ENCODE measurements at regions not wholly inside any gene's neighbourhood (a gene's known extent, or its start where the extent isn't known, plus 50 kb on each side); places are given as distances from the start of the nearest gene placed in this dataset.

DNA sequence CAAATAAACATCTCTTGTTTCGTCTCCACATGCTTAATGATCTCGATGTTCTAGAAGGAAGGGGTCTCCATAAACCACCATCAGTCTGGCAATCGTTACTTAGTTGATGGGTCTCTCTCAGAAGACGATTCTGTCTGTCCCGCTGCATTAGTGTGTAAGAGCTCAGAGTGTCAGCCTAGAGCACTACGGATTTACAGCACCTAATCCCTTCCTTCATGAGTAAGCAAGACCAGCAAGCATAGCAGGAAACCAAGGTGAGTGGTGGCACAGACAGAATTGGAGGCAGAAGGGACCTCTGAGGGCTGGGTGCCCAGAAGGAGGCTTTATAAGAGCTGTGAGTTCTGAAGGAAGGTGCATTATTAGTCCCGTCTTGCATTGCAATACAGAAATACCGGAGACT, 440.1 kb downstream of the RBFOX1 start:
- H3K9me3 ChIP-seq (ENCODE audit: control insufficient read depth in 1 of 2, insufficient read depth in 1 of 2, low read depth in 1 of 2, low read length in 2 of 2), result peaks cover 0 to 17% of the 10 kb centered on the region in 2 experiments; a peak in 2 of 4 replicates
- RAD21 ChIA-PET (ENCODE audit: low non-redundant PET in 1 of 2, low total read pairs in 2 of 2, uncharacterized antibody in 2 of 2, unreplicated experiment in 2 of 2), result no interaction called here
- H3K36me3 ChIP-seq (ENCODE audit: control insufficient read depth in 1 of 2, insufficient read depth in 2 of 2, low read length in 2 of 2), result no peaks in the 10 kb centered on the region
- intact Hi-C loops (cut with micrococcal nuclease), result no loop called here
- H2AFZ ChIP-seq (ENCODE audit: low read depth, low read length, poor library complexity, severe bottlenecking), result no peak overlapping the region
- no peaks in the 10 kb centered on the region for H3K27me3 ChIP-seq (ENCODE audit: insufficient read depth, low read length)
- BruUV-seq (replicated peaks), result no TSS peak
- H3K4me3 ChIP-seq (replicated peaks in 1 of 2; ENCODE audit: low read depth in 1 of 2, low read length in 2 of 2), result no peak overlapping the region
- H4K20me1 ChIP-seq (ENCODE audit: insufficient read depth), result no peaks in the 10 kb centered on the region
- TF ChIP-seq YY1 (IDR thresholded peaks at IDR 0.05; ENCODE audit: extremely low read depth, insufficient replicate concordance, low read depth, low read length) (no peak), SP1 (IDR thresholded peaks at IDR 0.05; ENCODE audit: low read depth) (no peak), EZH2 (IDR thresholded peaks at IDR 0.05) (no peak), POLR2AphosphoS5 (IDR thresholded peaks at IDR 0.05; ENCODE audit: low read depth, low read length) (no peak), ZNF274 (IDR thresholded peaks at IDR 0.05; ENCODE audit: low read depth, low read length) (no peak), ZFX (IDR thresholded peaks at IDR 0.05) (no peak), ELF1 (IDR thresholded peaks at IDR 0.05; ENCODE audit: borderline replicate concordance, low read depth) (no peak), POLR2A (IDR thresholded peaks at IDR 0.05; ENCODE audit: borderline replicate concordance, extremely low read depth, insufficient read depth, insufficient read length) (no peak), RAD21 (IDR thresholded peaks at IDR 0.05; ENCODE audit: low read depth) (no peak), EGR1 (IDR thresholded peaks at IDR 0.05; ENCODE audit: low read depth) (no peak), EZH2phosphoT487 (IDR thresholded peaks at IDR 0.05; ENCODE audit: borderline replicate concordance) (no peak), SRF (IDR thresholded peaks at IDR 0.05; ENCODE audit: low read depth) (no peak)
- TF ChIP-seq, protein P1, sequence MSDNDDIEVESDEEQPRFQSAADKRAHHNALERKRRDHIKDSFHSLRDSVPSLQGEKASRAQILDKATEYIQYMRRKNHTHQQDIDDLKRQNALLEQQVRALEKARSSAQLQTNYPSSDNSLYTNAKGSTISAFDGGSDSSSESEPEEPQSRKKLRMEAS (IDR thresholded peaks at IDR 0.05), result no peak
- TF ChIP-seq, protein P2, sequence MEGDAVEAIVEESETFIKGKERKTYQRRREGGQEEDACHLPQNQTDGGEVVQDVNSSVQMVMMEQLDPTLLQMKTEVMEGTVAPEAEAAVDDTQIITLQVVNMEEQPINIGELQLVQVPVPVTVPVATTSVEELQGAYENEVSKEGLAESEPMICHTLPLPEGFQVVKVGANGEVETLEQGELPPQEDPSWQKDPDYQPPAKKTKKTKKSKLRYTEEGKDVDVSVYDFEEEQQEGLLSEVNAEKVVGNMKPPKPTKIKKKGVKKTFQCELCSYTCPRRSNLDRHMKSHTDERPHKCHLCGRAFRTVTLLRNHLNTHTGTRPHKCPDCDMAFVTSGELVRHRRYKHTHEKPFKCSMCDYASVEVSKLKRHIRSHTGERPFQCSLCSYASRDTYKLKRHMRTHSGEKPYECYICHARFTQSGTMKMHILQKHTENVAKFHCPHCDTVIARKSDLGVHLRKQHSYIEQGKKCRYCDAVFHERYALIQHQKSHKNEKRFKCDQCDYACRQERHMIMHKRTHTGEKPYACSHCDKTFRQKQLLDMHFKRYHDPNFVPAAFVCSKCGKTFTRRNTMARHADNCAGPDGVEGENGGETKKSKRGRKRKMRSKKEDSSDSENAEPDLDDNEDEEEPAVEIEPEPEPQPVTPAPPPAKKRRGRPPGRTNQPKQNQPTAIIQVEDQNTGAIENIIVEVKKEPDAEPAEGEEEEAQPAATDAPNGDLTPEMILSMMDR (IDR thresholded peaks at IDR 0.05 in 2 of 3, conservative IDR thresholded peaks at IDR 0.05 in 1 of 3; ENCODE audit: borderline replicate concordance in 1 of 3, insufficient read depth in 1 of 3, low read depth in 2 of 3, low read length in 2 of 3), result no peak
- TF ChIP-seq, protein P3, sequence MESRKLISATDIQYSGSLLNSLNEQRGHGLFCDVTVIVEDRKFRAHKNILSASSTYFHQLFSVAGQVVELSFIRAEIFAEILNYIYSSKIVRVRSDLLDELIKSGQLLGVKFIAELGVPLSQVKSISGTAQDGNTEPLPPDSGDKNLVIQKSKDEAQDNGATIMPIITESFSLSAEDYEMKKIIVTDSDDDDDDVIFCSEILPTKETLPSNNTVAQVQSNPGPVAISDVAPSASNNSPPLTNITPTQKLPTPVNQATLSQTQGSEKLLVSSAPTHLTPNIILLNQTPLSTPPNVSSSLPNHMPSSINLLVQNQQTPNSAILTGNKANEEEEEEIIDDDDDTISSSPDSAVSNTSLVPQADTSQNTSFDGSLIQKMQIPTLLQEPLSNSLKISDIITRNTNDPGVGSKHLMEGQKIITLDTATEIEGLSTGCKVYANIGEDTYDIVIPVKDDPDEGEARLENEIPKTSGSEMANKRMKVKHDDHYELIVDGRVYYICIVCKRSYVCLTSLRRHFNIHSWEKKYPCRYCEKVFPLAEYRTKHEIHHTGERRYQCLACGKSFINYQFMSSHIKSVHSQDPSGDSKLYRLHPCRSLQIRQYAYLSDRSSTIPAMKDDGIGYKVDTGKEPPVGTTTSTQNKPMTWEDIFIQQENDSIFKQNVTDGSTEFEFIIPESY (IDR thresholded peaks at IDR 0.05; ENCODE audit: extremely low read depth, insufficient replicate concordance, low read length), result no peak
- TF ChIP-seq, protein P4, sequence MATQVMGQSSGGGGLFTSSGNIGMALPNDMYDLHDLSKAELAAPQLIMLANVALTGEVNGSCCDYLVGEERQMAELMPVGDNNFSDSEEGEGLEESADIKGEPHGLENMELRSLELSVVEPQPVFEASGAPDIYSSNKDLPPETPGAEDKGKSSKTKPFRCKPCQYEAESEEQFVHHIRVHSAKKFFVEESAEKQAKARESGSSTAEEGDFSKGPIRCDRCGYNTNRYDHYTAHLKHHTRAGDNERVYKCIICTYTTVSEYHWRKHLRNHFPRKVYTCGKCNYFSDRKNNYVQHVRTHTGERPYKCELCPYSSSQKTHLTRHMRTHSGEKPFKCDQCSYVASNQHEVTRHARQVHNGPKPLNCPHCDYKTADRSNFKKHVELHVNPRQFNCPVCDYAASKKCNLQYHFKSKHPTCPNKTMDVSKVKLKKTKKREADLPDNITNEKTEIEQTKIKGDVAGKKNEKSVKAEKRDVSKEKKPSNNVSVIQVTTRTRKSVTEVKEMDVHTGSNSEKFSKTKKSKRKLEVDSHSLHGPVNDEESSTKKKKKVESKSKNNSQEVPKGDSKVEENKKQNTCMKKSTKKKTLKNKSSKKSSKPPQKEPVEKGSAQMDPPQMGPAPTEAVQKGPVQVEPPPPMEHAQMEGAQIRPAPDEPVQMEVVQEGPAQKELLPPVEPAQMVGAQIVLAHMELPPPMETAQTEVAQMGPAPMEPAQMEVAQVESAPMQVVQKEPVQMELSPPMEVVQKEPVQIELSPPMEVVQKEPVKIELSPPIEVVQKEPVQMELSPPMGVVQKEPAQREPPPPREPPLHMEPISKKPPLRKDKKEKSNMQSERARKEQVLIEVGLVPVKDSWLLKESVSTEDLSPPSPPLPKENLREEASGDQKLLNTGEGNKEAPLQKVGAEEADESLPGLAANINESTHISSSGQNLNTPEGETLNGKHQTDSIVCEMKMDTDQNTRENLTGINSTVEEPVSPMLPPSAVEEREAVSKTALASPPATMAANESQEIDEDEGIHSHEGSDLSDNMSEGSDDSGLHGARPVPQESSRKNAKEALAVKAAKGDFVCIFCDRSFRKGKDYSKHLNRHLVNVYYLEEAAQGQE (IDR thresholded peaks at IDR 0.05; ENCODE audit: low read depth), result no peak
- TF ChIP-seq, protein P5, sequence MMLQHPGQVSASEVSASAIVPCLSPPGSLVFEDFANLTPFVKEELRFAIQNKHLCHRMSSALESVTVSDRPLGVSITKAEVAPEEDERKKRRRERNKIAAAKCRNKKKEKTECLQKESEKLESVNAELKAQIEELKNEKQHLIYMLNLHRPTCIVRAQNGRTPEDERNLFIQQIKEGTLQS (IDR thresholded peaks at IDR 0.05), result no peak
- CTCF ChIA-PET, result no interaction called here
- no peak overlapping the region for H3K27ac ChIP-seq (ENCODE audit: low read depth, low read length)
- DNase-seq (ENCODE audit: low read depth, low spot score), result no peak
- no peaks in the 10 kb centered on the region for H3K79me2 ChIP-seq (ENCODE audit: insufficient read depth, low read length)
- ATAC-seq, result no peak
- no peak overlapping the region for H3K9ac ChIP-seq (ENCODE audit: low read length)
- POLR2A ChIA-PET, result no interaction called here
- no peak overlapping the region for H3K4me2 ChIP-seq (ENCODE audit: low read length)
- H3K9me2 ChIP-seq (ENCODE audit: insufficient read depth), result no peaks in the 10 kb centered on the region
- H3K4me1 ChIP-seq (ENCODE audit: control insufficient read depth in 1 of 2, insufficient read depth in 2 of 2, low read length in 2 of 2), result no peaks in the 10 kb centered on the region

All from HCT116 (cell line).